BLaER1 (cell line): ENCODE measurements at regions not wholly inside any gene's neighbourhood (a gene's known extent, or its start where the extent isn't known, plus 50 kb on each side); places are given as distances from the start of the nearest gene placed in this dataset.

ENCODE experiments used
- H3K27ac ChIP-seq: shearing (Covaris generic); formaldehyde crosslinking; 2 replicates; pipeline ENCODE4 v1.8.1; 2022
- H3K27me3 ChIP-seq: shearing (Covaris generic); formaldehyde crosslinking; 2 replicates; pipeline ENCODE4 v1.8.1; 2022
- H3K36me3 ChIP-seq: shearing (Covaris generic); formaldehyde crosslinking; 2 replicates; pipeline ENCODE4 v1.8.1; 2022
- H3K4me1 ChIP-seq: shearing (Covaris generic); formaldehyde crosslinking; 2 replicates; pipeline ENCODE4 v1.8.1; 2022
- H3K4me2 ChIP-seq: shearing (Covaris generic); formaldehyde crosslinking; 2 replicates; pipeline ENCODE4 v1.8.1; 2022
- H3K4me3 ChIP-seq: shearing (Covaris generic); formaldehyde crosslinking; 2 replicates; pipeline ENCODE4 v1.8.1; 2022
- H3K9ac ChIP-seq: shearing (Covaris generic); formaldehyde crosslinking; 2 replicates; pipeline ENCODE4 v1.8.1; 2022
- H3K9me3 ChIP-seq: shearing (Covaris generic); formaldehyde crosslinking; 2 replicates; pipeline ENCODE4 v1.8.1; 2022
- H4K20me1 ChIP-seq: shearing (Covaris generic); formaldehyde crosslinking; 2 replicates; pipeline ENCODE4 v1.8.1; 2022
- Cebpa-rat ChIP-seq: shearing (Covaris generic); IDR thresholded peaks from 2 replicates; pipeline ENCODE4 v1.8.1; 2022

- Histone ChIP-seq H3K36me3 (no peaks in the 10 kb centered on the region), H4K20me1 (no peaks in the 10 kb centered on the region), H3K9ac (no peak overlapping the region), H3K4me1 (no peaks in the 10 kb centered on the region), H3K27ac (no peak overlapping the region), H3K4me3 (no peak overlapping the region), H3K4me2 (no peak overlapping the region), H3K27me3 (no peaks in the 10 kb centered on the region), H3K9me3 (no peaks in the 10 kb centered on the region)
- no peak for TF ChIP-seq Cebpa-rat
Observed at GRCh38 chrX:38870361-38870895, 69.2 kb downstream of the MID1IP1 start.

- no peaks in the 10 kb centered on the region for H3K9me3 ChIP-seq
- H3K4me3 ChIP-seq: no peak overlapping the region
- no peak for TF ChIP-seq Cebpa-rat
- H3K4me1 ChIP-seq: no peaks in the 10 kb centered on the region
- no peaks in the 10 kb centered on the region for H3K27me3 ChIP-seq
- no peak overlapping the region for H3K4me2 ChIP-seq
- H3K27ac ChIP-seq: no peak overlapping the region
- no peaks in the 10 kb centered on the region for H3K36me3 ChIP-seq
- no peaks in the 10 kb centered on the region for H4K20me1 ChIP-seq
- no peak overlapping the region for H3K9ac ChIP-seq
Observed at GRCh38 chrX:38871129-38872029, 70.1 kb downstream of the MID1IP1 start.

GRCh38 chrX:38877366-38877765 lies 76.1 kb downstream of the MID1IP1 start:
- Histone ChIP-seq H3K9me3 (peaks cover 5% of the 10 kb centered on the region; the same call in 1 of the 2 replicates), H3K9ac (peak overlapping the region; percentile 36; the same call in 1 of the 2 replicates), H4K20me1 (no peaks in the 10 kb centered on the region), H3K27me3 (no peaks in the 10 kb centered on the region), H3K36me3 (no peaks in the 10 kb centered on the region), H3K27ac (peak overlapping the region; percentile 96), H3K4me3 (peak overlapping the region; percentile 7; the same call in 1 of the 2 replicates), H3K4me2 (peak overlapping the region; percentile 89), H3K4me1 (peaks cover 54% of the 10 kb centered on the region)
- no peak for TF ChIP-seq Cebpa-rat

GRCh38 chrX:38878641-38879340 lies 77.5 kb downstream of the MID1IP1 start:
- peaks cover 69% of the 10 kb centered on the region for H3K4me1 ChIP-seq
- no peak for TF ChIP-seq Cebpa-rat
- peaks cover 5% of the 10 kb centered on the region; the same call in 1 of the 2 replicates for H3K9me3 ChIP-seq
- H3K4me3 ChIP-seq: peak overlapping the region; percentile 34
- H3K27ac ChIP-seq: peak overlapping the region; percentile 96
- H3K36me3 ChIP-seq: no peaks in the 10 kb centered on the region
- H3K4me2 ChIP-seq: peak overlapping the region; percentile 89
- H3K27me3 ChIP-seq: no peaks in the 10 kb centered on the region
- H4K20me1 ChIP-seq: no peaks in the 10 kb centered on the region
- peak overlapping the region; percentile 76 for H3K9ac ChIP-seq

GRCh38 chrX:38879631-38880220 lies 78.5 kb downstream of the MID1IP1 start:
- no peaks in the 10 kb centered on the region for H3K27me3 ChIP-seq
- H3K4me2 ChIP-seq: peak overlapping the region; percentile 89
- peak overlapping the region; percentile 96 for H3K27ac ChIP-seq
- no peaks in the 10 kb centered on the region for H3K36me3 ChIP-seq
- peak overlapping the region; percentile 56 for H3K4me3 ChIP-seq
- peak overlapping the region; percentile 80 for H3K9ac ChIP-seq
- TF ChIP-seq Cebpa-rat: no peak
- H3K4me1 ChIP-seq: peaks cover 70% of the 10 kb centered on the region
- no peaks in the 10 kb centered on the region for H4K20me1 ChIP-seq
- peaks cover 11% of the 10 kb centered on the region; the same call in 1 of the 2 replicates for H3K9me3 ChIP-seq

- Histone ChIP-seq H3K27me3 (no peaks in the 10 kb centered on the region), H3K4me2 (peak overlapping the region; percentile 89), H3K9ac (peak overlapping the region; percentile 80), H3K36me3 (no peaks in the 10 kb centered on the region), H4K20me1 (no peaks in the 10 kb centered on the region), H3K4me1 (peaks cover 70% of the 10 kb centered on the region), H3K27ac (peak overlapping the region; percentile 96), H3K9me3 (peaks cover 17% of the 10 kb centered on the region; the same call in 1 of the 2 replicates), H3K4me3 (peak overlapping the region; percentile 56)
- TF ChIP-seq Cebpa-rat: no peak
Observed at GRCh38 chrX:38880296-38880854, 79.1 kb downstream of the MID1IP1 start.

- Histone ChIP-seq H3K9me3 (peaks cover 19% of the 10 kb centered on the region; the same call in 1 of the 2 replicates), H3K9ac (peak overlapping the region; percentile 80; the same call in 1 of the 2 replicates), H3K4me1 (peaks cover 70% of the 10 kb centered on the region), H3K27me3 (no peaks in the 10 kb centered on the region), H3K4me2 (peak overlapping the region; percentile 89), H3K36me3 (no peaks in the 10 kb centered on the region), H3K4me3 (peak overlapping the region; percentile 56), H3K27ac (peak overlapping the region; percentile 96), H4K20me1 (no peaks in the 10 kb centered on the region)
- no peak for TF ChIP-seq Cebpa-rat
Observed at GRCh38 chrX:38881066-38881465, 79.8 kb downstream of the MID1IP1 start.

GRCh38 chrX:38881727-38882126 lies 80.5 kb downstream of the MID1IP1 start:
- Histone ChIP-seq H3K27ac (peak overlapping the region; percentile 96), H3K36me3 (no peaks in the 10 kb centered on the region), H3K4me1 (peaks cover 67% of the 10 kb centered on the region), H4K20me1 (no peaks in the 10 kb centered on the region), H3K9me3 (peaks cover 19% of the 10 kb centered on the region; the same call in 1 of the 2 replicates), H3K27me3 (no peaks in the 10 kb centered on the region), H3K9ac (peak overlapping the region; percentile 63; the same call in 1 of the 2 replicates), H3K4me3 (peak overlapping the region; percentile 18; the same call in 1 of the 2 replicates), H3K4me2 (peak overlapping the region; percentile 89)
- no peak for TF ChIP-seq Cebpa-rat
